ENCODE measurements at regions not wholly inside any gene's neighbourhood (a gene's known extent, or its start where the extent isn't known, plus 50 kb on each side); places are given as distances from the start of the nearest gene placed in this dataset.

GRCh38 chrX:44470816-44471215, 71.8 kb downstream of the FUNDC1 start:
- DNase-seq (ENCODE audit: low read depth in 2 of 2), result no peak

- no peak for DNase-seq (ENCODE audit: low read depth in 2 of 2)
These were observed 79.8 kb downstream of the FUNDC1 start for GRCh38 chrX:44462850-44463249.

- no peak for DNase-seq (ENCODE audit: low read depth in 2 of 2)
These were observed 83.2 kb downstream of the FUNDC1 start for GRCh38 chrX:44459501-44459900.

GRCh38 chrX:44456685-44457084, 86.0 kb downstream of the FUNDC1 start:
- no peak for DNase-seq (ENCODE audit: low read depth in 2 of 2)

- no peak for DNase-seq (ENCODE audit: low read depth in 2 of 2)
These were observed 91.6 kb downstream of the FUNDC1 start for GRCh38 chrX:44451056-44451455.

GRCh38 chrX:44447214-44447613, 95.4 kb downstream of the FUNDC1 start:
- DNase-seq (ENCODE audit: low read depth in 2 of 2), result no peak

GRCh38 chrX:44440006-44440405, 96.5 kb upstream of the EFHC2 start:
- no peak for DNase-seq (ENCODE audit: low read depth in 2 of 2)

GRCh38 chrX:44439242-44439794, 95.8 kb upstream of the EFHC2 start:
- DNase-seq (ENCODE audit: low read depth in 2 of 2), result no peak

GRCh38 chrX:44435047-44435446, 91.6 kb upstream of the EFHC2 start:
- DNase-seq (ENCODE audit: low read depth in 2 of 2), result no peak

GRCh38 chrX:44433556-44433955, 90.1 kb upstream of the EFHC2 start:
- no peak for DNase-seq (ENCODE audit: low read depth in 2 of 2)

GRCh38 chrX:44432641-44433040, 89.2 kb upstream of the EFHC2 start:
- DNase-seq (ENCODE audit: low read depth in 2 of 2), result no peak

GRCh38 chrX:44431194-44431593, 87.7 kb upstream of the EFHC2 start:
- DNase-seq (ENCODE audit: low read depth in 2 of 2), result no peak

- DNase-seq (ENCODE audit: low read depth in 2 of 2), result no peak
These were observed 85.6 kb upstream of the EFHC2 start for GRCh38 chrX:44428989-44429627.

GRCh38 chrX:44422631-44423030, 79.2 kb upstream of the EFHC2 start:
- DNase-seq (ENCODE audit: low read depth in 2 of 2), result no peak

- DNase-seq (ENCODE audit: low read depth in 2 of 2), result no peak
These were observed 72.3 kb upstream of the EFHC2 start for GRCh38 chrX:44415639-44416386.

- no peak for DNase-seq (ENCODE audit: low read depth in 2 of 2)
These were observed 57.7 kb upstream of the EFHC2 start for GRCh38 chrX:44401151-44401550.

- DNase-seq (ENCODE audit: low read depth in 2 of 2), result peak; percentile 12 to 23
These were observed 57.1 kb upstream of the EFHC2 start for GRCh38 chrX:44400588-44400987.

- DNase-seq (ENCODE audit: low read depth in 2 of 2), result no peak
These were observed 56.7 kb upstream of the EFHC2 start for GRCh38 chrX:44400161-44400560.
